Thyroid gland (tissue), 4 donors: ENCODE measurements at regions not wholly inside any gene's neighbourhood (a gene's known extent, or its start where the extent isn't known, plus 50 kb on each side); places are given as distances from the start of the nearest gene placed in this dataset.
"Not testable (repeated sequence)": the region's sequence is repeated elsewhere in the genome, so short reads cannot be mapped to it uniquely, and the experiment has no call there.

Source experiments
- CTCF ChIP-seq, 6 experiments: fragments of 200-600 bp in 3 of 6; fragments of 450-650 bp in 3 of 6; sonication (generic) in 3 of 6; IDR thresholded peaks; one replicate each; pipeline ENCODE4 v1.5.1; 2016 to 2019; ENCODE audit warnings: antibody characterized with exemption in 6 of 6, mild to moderate bottlenecking in 2 of 6, inconsistent platforms in 1 of 6, moderate library complexity in 1 of 6
- POLR2A ChIP-seq, 2 donors: fragments of 450-650 bp; IDR thresholded peaks; one replicate each; pipeline ENCODE4 v1.6.1; 2017; ENCODE audit warnings: antibody characterized with exemption in 2 of 2, mild to moderate bottlenecking in 2 of 2, moderate library complexity in 1 of 2

GRCh38 chr17:77622084-77622483 lies 336.4 kb upstream of the TNRC6C start:
- not testable (repeated sequence) for TF ChIP-seq CTCF, POLR2A (IDR thresholded peaks at IDR 0.05)
